GM13976 (cell line): ENCODE measurements at regions not wholly inside any gene's neighbourhood (a gene's known extent, or its start where the extent isn't known, plus 50 kb on each side); places are given as distances from the start of the nearest gene placed in this dataset.
A peak's percentile ranks its signal among the peaks of the same experiment; 100 is the strongest.

Experiments
- DNase-seq: peaks from one replicate; pipeline ENCODE4 v3.0.0; 2012; ENCODE audit warnings: low spot score
- in situ Hi-C: fragments of 300-500 bp; cut with MboI; formaldehyde crosslinking; loops from one replicate; pipeline ENCODE4 v1.12.0; 2022; ENCODE audit warnings: low sequenced_read_pairs, mixed read lengths, inconsistent platforms; ENCODE audit not compliant: unreplicated experiment
- TF ChIP-seq, protein P1 (sequence below): IDR thresholded peaks from 2 replicates; pipeline ENCODE4 v1.5.1; 2012; ENCODE audit warnings: borderline replicate concordance, mild to moderate bottlenecking; ENCODE audit not compliant: insufficient read depth; ENCODE audit errors: extremely low read depth, missing control alignments, control extremely low read depth

DNA sequence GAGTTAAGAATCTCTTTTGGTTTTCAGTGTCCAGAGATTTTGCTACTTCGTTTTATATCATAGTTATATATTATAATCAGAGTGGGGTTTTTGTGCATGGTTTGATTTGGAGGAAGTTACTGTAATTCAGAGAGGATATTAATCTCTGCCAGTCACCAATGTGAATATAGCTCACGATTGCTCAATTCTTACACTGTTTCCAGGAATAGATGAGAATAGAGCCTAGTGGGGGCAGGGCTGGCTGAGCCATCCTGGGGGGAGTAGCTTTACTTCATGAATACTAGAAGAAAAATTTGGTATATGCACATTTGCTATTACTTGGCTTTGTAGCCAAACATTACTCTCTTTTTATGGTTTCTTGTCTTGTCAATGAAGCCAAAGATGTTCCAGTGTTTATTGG is 60.9 kb upstream of the TRPC3 start:
- in situ Hi-C loops, result no loop called here
- no peak for DNase-seq
- TF ChIP-seq, protein P1, sequence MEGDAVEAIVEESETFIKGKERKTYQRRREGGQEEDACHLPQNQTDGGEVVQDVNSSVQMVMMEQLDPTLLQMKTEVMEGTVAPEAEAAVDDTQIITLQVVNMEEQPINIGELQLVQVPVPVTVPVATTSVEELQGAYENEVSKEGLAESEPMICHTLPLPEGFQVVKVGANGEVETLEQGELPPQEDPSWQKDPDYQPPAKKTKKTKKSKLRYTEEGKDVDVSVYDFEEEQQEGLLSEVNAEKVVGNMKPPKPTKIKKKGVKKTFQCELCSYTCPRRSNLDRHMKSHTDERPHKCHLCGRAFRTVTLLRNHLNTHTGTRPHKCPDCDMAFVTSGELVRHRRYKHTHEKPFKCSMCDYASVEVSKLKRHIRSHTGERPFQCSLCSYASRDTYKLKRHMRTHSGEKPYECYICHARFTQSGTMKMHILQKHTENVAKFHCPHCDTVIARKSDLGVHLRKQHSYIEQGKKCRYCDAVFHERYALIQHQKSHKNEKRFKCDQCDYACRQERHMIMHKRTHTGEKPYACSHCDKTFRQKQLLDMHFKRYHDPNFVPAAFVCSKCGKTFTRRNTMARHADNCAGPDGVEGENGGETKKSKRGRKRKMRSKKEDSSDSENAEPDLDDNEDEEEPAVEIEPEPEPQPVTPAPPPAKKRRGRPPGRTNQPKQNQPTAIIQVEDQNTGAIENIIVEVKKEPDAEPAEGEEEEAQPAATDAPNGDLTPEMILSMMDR, result no peak

DNA sequence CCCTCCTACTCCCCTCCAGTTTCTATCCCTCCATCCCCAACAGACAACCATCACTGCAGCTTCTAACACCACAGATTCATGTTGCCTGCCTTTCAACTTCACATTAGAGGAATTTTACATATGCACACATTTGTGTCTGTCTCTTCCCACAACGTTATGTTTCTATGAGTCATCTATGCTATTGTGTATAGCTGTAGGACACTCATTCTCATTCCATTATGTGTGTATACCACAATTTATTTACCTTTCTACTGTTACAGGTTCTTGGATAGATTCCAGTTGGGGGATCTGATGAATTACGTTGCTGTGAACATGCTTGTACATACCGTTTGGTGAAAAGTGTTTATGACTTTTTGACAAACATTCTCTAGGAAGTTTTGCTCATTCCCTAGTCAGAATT is 58.8 kb upstream of the TRPC3 start:
- in situ Hi-C loops, result no loop called here
- TF ChIP-seq, protein P1, result no peak
- no peak for DNase-seq

DNA sequence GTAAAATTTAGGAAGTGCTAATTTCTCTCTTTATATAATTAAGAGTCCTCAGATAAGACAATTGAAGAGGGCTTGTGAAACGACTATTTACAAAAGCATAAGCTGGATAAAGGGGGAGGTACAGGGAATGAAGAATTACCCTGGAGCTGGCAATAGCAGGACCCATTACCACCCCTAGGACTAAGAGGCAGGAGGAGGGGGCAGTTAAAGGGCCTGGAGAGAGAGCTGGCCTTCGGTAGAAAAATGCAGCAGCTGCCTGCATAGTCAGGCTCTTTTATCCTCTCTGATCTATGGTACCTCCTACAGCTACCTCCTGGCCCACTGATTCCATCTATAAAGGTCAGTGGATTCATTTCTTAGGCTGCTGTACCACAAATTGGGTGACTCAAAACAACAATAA is 57.7 kb upstream of the TRPC3 start:
- DNase-seq, result no peak
- TF ChIP-seq, protein P1, result no peak
- in situ Hi-C loops, result no loop called here

DNA sequence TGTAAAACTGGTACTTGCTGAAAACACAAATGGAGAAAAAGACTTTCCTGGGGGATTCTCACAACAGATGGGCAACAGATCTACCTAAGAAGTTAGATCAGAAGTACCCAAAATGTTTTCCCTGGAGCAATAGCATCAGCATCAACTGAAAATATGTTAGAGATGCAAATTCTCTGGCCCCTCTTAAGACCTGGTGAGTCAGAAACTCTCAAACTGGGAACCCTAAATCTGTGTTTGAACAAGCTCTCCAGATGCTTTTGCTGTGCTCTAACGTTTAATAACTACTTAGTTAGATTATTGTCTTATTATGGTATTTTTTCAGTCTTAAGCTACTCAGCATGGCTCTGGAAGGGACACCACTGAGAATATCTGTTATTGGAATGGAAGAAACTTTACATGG is 55.2 kb upstream of the TRPC3 start:
- in situ Hi-C loops, result no loop called here
- no peak for DNase-seq
- TF ChIP-seq, protein P1, result no peak

DNA sequence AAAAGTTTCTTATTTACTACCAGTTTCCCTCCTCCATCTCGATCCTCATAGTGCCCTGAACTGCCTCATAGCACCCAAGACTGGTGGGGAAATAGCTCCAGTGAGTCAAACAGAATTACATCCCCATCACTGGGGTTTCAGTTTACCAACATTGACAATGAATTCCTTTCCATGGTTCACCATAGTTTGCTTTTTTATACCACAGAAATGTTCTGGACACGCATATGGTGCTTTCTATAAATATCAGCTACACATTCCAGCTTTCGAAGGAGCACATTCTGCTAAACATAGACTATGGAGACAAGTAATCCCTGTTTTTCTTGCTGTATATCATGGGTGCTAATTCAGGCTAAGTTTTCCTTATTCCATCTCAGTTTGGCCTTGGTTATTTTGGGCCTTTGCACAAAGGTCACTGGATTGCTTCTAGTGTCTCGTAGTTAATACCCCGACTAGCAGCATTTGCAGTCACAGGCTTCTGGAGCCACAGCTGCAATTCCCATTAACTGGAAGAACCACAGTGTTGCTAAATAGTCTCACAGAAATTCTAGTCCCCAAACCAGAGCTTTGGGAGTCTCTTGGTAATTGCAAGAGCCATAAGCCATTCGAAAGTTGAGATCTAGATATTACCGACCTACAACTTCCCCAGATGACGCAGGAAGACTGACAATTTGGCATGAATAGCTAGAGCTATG is 53.4 kb upstream of the TRPC3 start:
- TF ChIP-seq, protein P1, result no peak
- in situ Hi-C loops, result no loop called here
- no peak for DNase-seq

DNA sequence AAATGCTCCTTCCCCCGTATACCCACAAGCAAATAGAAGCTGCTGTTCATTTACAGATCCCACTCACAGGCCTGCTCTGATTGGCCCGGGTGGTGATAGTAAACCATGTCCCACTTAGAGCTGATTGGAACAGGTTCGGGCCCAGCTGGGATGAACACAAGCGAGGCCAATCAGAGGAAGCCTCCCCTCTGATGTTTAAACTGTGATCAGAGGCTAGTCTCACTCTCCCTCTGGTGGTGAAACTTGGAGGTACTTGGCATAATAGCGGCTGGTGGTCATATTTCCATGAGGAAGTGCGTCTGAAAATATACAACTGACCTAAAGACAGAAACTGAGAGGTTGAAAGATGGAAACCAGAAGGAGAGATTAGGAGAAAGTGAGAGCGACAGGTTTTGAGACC is 51.5 kb upstream of the TRPC3 start:
- DNase-seq, result peak; percentile 14
- TF ChIP-seq, protein P1, result no peak
- in situ Hi-C loops, result no loop called here
